ENCODE measurements at regions not wholly inside any gene's neighbourhood (a gene's known extent, or its start where the extent isn't known, plus 50 kb on each side); places are given as distances from the start of the nearest gene placed in this dataset.

DNA sequence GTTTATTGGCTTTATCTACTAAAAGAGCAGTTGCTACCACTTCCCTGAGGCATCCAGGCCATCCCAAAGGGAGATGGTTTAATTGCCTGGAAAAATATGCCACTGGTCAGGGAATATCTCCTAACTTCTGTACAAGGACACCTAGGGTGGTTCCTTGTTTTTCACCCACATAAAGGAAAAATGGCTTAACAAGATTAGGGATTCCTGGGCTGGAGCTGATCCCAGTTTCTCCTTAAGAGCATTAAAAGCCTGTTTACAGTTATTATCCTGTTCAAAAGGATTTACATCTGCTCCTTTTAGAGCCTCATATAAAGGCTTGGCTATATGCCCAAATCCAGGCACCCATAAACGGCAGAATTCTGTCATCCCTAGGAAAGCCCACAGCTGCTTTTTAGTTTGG lies 70.2 kb upstream of the WNT7A start:
- Histone ChIP-seq H3K9ac (replicated peaks; ENCODE audit: extremely low read depth, insufficient read depth, low read length) (no peak overlapping the region), H4K20me1 (replicated peaks; ENCODE audit: control insufficient read depth, extremely low read depth, insufficient read depth, low read length) (no peaks in the 10 kb centered on the region), H3K36me3 (ENCODE audit: control insufficient read depth in 2 of 2, extremely low read depth in 1 of 2, insufficient read depth in 2 of 2, low read length in 2 of 2) (no peaks in the 10 kb centered on the region), H2AFZ (ENCODE audit: low read depth, low read length) (no peak overlapping the region), H3K4me3 (replicated peaks in 1 of 3; ENCODE audit: insufficient read depth in 1 of 3, low read depth in 1 of 3, low read length in 3 of 3) (no peak overlapping the region), H3K27me3 (ENCODE audit: control insufficient read depth in 2 of 2, insufficient read depth in 2 of 2, low read length in 2 of 2) (no peaks in the 10 kb centered on the region), H3K27ac (ENCODE audit: insufficient read depth, low read depth, low read length) (no peak overlapping the region), H3K9me1 (replicated peaks; ENCODE audit: control insufficient read depth, extremely low read depth, insufficient read depth, low read length) (no peaks in the 10 kb centered on the region), H3K79me2 (ENCODE audit: control insufficient read depth, insufficient read depth, low read length) (no peaks in the 10 kb centered on the region), H3K4me2 (ENCODE audit: insufficient read depth, low read length) (no peak overlapping the region), H3K9me3 (replicated peaks; ENCODE audit: control insufficient read depth, insufficient read depth, low read length) (no peaks in the 10 kb centered on the region), H3K4me1 (ENCODE audit: control insufficient read depth, extremely low read depth, insufficient read depth, low read length) (no peaks in the 10 kb centered on the region)
- no peak for FAIRE-seq
- DNase-seq (ENCODE audit: low read depth, low spot score) = no peak
- dilution Hi-C loops (cut with MboI; ENCODE audit: extremely low pct_ligation_motif_present, low sequenced_read_pairs) (no loop called here), intact Hi-C loops (cut with micrococcal nuclease) (no loop called here)
- ChIA-PET POLR2A (no interaction called here), CTCF (interaction anchor here (1.7 kb wide), 1 partner anchor 54 kb away, joined by 4 read pairs; no protein-coding TSS in a partner anchor)
- no TSS peak for BruUV-seq (replicated peaks)
- TF ChIP-seq, protein P1, sequence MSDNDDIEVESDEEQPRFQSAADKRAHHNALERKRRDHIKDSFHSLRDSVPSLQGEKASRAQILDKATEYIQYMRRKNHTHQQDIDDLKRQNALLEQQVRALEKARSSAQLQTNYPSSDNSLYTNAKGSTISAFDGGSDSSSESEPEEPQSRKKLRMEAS (IDR thresholded peaks at IDR 0.05; ENCODE audit: insufficient read depth, insufficient read length) = no peak
- TF ChIP-seq EZH2 (IDR thresholded peaks at IDR 0.05; ENCODE audit: borderline replicate concordance, low read depth, low read length, severe bottlenecking) (no peak), POLR2A (IDR thresholded peaks at IDR 0.05; ENCODE audit: low read depth, low read length) (no peak), JUN (IDR thresholded peaks at IDR 0.05; ENCODE audit: borderline replicate concordance, insufficient read depth, insufficient read length, low read depth) (no peak), POLR2AphosphoS5 (IDR thresholded peaks at IDR 0.05; ENCODE audit: insufficient read depth, low read depth, low read length) (no peak), GATA2 (IDR thresholded peaks at IDR 0.05; ENCODE audit: insufficient read depth, insufficient read length, low read depth, low read length) (no peak), MYC (IDR thresholded peaks at IDR 0.05; ENCODE audit: low read depth, low read length) (no peak), FOS (IDR thresholded peaks at IDR 0.05; ENCODE audit: borderline replicate concordance, insufficient read depth, low read length) (no peak)
- TF ChIP-seq, protein P2, sequence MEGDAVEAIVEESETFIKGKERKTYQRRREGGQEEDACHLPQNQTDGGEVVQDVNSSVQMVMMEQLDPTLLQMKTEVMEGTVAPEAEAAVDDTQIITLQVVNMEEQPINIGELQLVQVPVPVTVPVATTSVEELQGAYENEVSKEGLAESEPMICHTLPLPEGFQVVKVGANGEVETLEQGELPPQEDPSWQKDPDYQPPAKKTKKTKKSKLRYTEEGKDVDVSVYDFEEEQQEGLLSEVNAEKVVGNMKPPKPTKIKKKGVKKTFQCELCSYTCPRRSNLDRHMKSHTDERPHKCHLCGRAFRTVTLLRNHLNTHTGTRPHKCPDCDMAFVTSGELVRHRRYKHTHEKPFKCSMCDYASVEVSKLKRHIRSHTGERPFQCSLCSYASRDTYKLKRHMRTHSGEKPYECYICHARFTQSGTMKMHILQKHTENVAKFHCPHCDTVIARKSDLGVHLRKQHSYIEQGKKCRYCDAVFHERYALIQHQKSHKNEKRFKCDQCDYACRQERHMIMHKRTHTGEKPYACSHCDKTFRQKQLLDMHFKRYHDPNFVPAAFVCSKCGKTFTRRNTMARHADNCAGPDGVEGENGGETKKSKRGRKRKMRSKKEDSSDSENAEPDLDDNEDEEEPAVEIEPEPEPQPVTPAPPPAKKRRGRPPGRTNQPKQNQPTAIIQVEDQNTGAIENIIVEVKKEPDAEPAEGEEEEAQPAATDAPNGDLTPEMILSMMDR (IDR thresholded peaks at IDR 0.05; ENCODE audit: extremely low read depth in 1 of 2, insufficient read depth in 1 of 2, low read depth in 1 of 2, low read length in 2 of 2) = no peak

Data from endothelial cell of umbilical vein (primary cell).